ENCODE measurements at regions not wholly inside any gene's neighbourhood (a gene's known extent, or its start where the extent isn't known, plus 50 kb on each side); places are given as distances from the start of the nearest gene placed in this dataset.

DNA sequence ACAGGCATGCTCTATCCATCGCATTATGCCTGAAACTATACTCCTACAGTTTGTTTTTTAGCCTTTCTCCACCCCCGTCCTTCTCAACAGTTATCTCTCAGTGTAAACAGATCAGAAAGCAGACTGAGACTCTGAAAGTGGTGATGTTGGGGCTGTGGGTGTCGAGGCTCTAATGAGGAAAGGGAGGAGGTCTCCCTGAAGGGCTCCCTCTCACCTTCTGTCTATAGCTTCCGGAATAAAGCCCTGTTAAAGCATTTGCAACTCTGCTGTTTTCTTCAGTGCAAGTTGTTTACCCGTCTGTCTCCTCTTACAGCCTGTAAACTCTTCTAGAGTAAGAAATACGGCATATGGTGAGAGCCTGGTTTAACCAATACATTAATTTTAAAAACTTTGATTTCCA, 136.7 kb upstream of the SYT4 start:
- no peak for DNase-seq
- 25% methylated on average over 2 of the region's 6 CpGs for WGBS (ENCODE audit: insufficient coverage)
- peaks cover 0 to 1% (median 0%) of the 10 kb centered on the region in 5 experiments for H3K27me3 ChIP-seq (replicated peaks in 2 of 5; ENCODE audit: control insufficient read depth in 4 of 5, insufficient read depth in 5 of 5, low read length in 4 of 5)

DNA sequence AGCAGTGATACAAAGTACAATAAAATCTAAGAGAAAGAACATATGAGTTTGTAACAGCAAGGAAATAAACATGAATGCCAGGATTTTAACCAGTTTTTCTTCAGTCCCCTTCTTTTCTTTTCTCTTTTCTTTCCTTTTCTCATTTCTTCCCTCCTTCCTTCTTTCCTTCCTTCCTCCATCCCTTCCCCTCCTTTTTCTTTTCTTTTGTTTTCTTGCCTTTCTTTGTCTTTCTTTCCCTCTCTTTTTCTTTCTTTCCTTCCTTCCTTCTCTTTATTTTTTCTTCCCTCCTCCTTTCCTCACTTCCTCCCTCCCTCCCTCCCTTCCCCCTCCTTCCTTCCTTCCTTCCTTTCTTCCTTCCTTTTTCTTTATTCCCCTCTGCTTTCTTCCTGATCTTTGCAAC, 142.8 kb upstream of the SYT4 start:
- H3K9me3 ChIP-seq (ENCODE audit: control extremely low read depth in 1 of 5, control insufficient read depth in 4 of 5, insufficient read depth in 2 of 5, low read depth in 1 of 5, low read length in 4 of 5): no peaks in the 10 kb centered on the region
- no peaks in the 10 kb centered on the region for H3K36me3 ChIP-seq (ENCODE audit: control insufficient read depth in 4 of 4, insufficient read depth in 4 of 4, low read length in 3 of 4)
- peaks cover 0 to 2% (median 0%) of the 10 kb centered on the region in 5 experiments for H3K27me3 ChIP-seq (replicated peaks in 2 of 5; ENCODE audit: control insufficient read depth in 4 of 5, insufficient read depth in 5 of 5, low read length in 4 of 5)
- no peak for DNase-seq
- no peak overlapping the region for H3K4me3 ChIP-seq (ENCODE audit: control insufficient read depth in 1 of 7, extremely low read depth in 1 of 7, insufficient read depth in 4 of 7, low read depth in 2 of 7, low read length in 6 of 7)
- ChIA-PET CTCF (no interaction called here), POLR2A (no interaction called here)
- H3K4me1 ChIP-seq (ENCODE audit: control extremely low read depth in 1 of 4, control insufficient read depth in 4 of 4, insufficient read depth in 4 of 4, low read length in 3 of 4): no peaks in the 10 kb centered on the region
- H3K27ac ChIP-seq (ENCODE audit: insufficient read depth in 1 of 2, low read depth in 1 of 2, low read length in 2 of 2, poor library complexity in 1 of 2, severe bottlenecking in 2 of 2): no peak overlapping the region

More for the DNA sequence above, 136.7 kb upstream of the SYT4 start:
- Histone ChIP-seq H3K4me1 (ENCODE audit: control extremely low read depth in 1 of 4, control insufficient read depth in 4 of 4, insufficient read depth in 4 of 4, low read length in 3 of 4) (no peaks in the 10 kb centered on the region), H3K27ac (ENCODE audit: insufficient read depth in 1 of 2, low read depth in 1 of 2, low read length in 2 of 2, poor library complexity in 1 of 2, severe bottlenecking in 2 of 2) (no peak overlapping the region), H3K36me3 (ENCODE audit: control insufficient read depth in 4 of 4, insufficient read depth in 4 of 4, low read length in 3 of 4) (no peaks in the 10 kb centered on the region), H3K9me3 (ENCODE audit: control extremely low read depth in 1 of 5, control insufficient read depth in 4 of 5, insufficient read depth in 2 of 5, low read depth in 1 of 5, low read length in 4 of 5) (no peaks in the 10 kb centered on the region), H3K4me3 (ENCODE audit: control insufficient read depth in 1 of 7, extremely low read depth in 1 of 7, insufficient read depth in 4 of 7, low read depth in 2 of 7, low read length in 6 of 7) (no peak overlapping the region)
- POLR2A ChIA-PET: no interaction called here
- CTCF ChIA-PET: no interaction called here

DNA sequence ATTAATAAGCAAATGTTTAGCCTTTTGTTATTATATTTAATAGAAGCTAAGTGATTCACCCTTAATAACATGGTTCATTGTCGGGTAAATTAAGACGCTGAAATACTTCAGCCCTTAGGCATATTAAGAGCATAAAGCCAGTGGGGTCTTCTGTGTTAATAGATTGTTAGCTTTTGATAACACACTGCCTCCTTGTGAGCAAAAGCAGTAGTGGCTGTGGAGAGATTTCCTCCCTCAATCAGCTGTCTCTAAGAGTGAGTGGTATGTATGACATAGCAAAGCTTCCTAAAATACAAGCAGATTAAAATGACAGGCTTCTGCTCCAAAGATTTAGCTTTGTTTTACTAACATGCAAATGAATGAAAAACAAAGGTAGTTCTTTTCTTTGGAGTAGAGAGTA, 143.7 kb upstream of the SYT4 start:
- ChIA-PET POLR2A (no interaction called here), CTCF (no interaction called here)
- H3K4me3 ChIP-seq (ENCODE audit: control insufficient read depth in 1 of 7, extremely low read depth in 1 of 7, insufficient read depth in 4 of 7, low read depth in 2 of 7, low read length in 6 of 7): no peak overlapping the region
- no peak overlapping the region for H3K27ac ChIP-seq (ENCODE audit: insufficient read depth in 1 of 2, low read depth in 1 of 2, low read length in 2 of 2, poor library complexity in 1 of 2, severe bottlenecking in 2 of 2)
- peaks cover 0 to 2% (median 0%) of the 10 kb centered on the region in 5 experiments for H3K27me3 ChIP-seq (replicated peaks in 2 of 5; ENCODE audit: control insufficient read depth in 4 of 5, insufficient read depth in 5 of 5, low read length in 4 of 5)
- H3K9me3 ChIP-seq (ENCODE audit: control extremely low read depth in 1 of 5, control insufficient read depth in 4 of 5, insufficient read depth in 2 of 5, low read depth in 1 of 5, low read length in 4 of 5): no peaks in the 10 kb centered on the region
- no peaks in the 10 kb centered on the region for H3K36me3 ChIP-seq (ENCODE audit: control insufficient read depth in 4 of 4, insufficient read depth in 4 of 4, low read length in 3 of 4)
- WGBS (ENCODE audit: insufficient coverage): no CpG with 5 or more reads among the region's 2 CpGs
- no peak for DNase-seq
- H3K4me1 ChIP-seq (ENCODE audit: control extremely low read depth in 1 of 4, control insufficient read depth in 4 of 4, insufficient read depth in 4 of 4, low read length in 3 of 4): no peaks in the 10 kb centered on the region

DNA sequence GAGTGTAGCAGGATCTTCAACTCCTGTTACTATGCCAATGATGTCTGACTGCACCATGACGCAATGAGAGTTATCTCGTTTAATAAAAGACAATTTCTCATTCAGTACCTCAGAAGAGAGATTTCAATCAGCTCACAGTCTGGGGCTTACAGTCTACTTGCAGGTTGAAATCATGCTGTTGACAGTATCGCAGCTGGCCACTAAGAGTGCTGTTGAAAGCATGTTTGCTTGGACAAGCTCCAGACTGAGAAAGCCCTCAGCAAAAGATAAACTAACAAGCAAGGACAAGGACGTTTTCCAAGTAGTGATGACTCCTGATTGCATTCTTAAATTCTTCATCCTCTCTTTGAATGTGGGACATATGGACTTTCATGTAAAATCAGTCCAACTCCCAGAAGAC, 145.2 kb upstream of the SYT4 start:
- DNase-seq: no peak
- H3K4me1 ChIP-seq (ENCODE audit: control extremely low read depth in 1 of 4, control insufficient read depth in 4 of 4, insufficient read depth in 4 of 4, low read length in 3 of 4): no peaks in the 10 kb centered on the region
- POLR2A ChIA-PET: interaction anchor here (0.5 kb wide), 1 partner anchor 106 kb away, joined by 3 read pairs; no protein-coding TSS in a partner anchor
- H3K27me3 ChIP-seq (replicated peaks in 2 of 5; ENCODE audit: control insufficient read depth in 4 of 5, insufficient read depth in 5 of 5, low read length in 4 of 5): peaks cover 0 to 2% (median 0%) of the 10 kb centered on the region in 5 experiments
- no peaks in the 10 kb centered on the region for H3K36me3 ChIP-seq (ENCODE audit: control insufficient read depth in 4 of 4, insufficient read depth in 4 of 4, low read length in 3 of 4)
- no peak overlapping the region for H3K27ac ChIP-seq (ENCODE audit: insufficient read depth in 1 of 2, low read depth in 1 of 2, low read length in 2 of 2, poor library complexity in 1 of 2, severe bottlenecking in 2 of 2)
- H3K4me3 ChIP-seq (ENCODE audit: control insufficient read depth in 1 of 7, extremely low read depth in 1 of 7, insufficient read depth in 4 of 7, low read depth in 2 of 7, low read length in 6 of 7): no peak overlapping the region
- 72% methylated on average over 4 of the region's 4 CpGs for WGBS (ENCODE audit: insufficient coverage)
- CTCF ChIA-PET: no interaction called here
- no peaks in the 10 kb centered on the region for H3K9me3 ChIP-seq (ENCODE audit: control extremely low read depth in 1 of 5, control insufficient read depth in 4 of 5, insufficient read depth in 2 of 5, low read depth in 1 of 5, low read length in 4 of 5)

DNA sequence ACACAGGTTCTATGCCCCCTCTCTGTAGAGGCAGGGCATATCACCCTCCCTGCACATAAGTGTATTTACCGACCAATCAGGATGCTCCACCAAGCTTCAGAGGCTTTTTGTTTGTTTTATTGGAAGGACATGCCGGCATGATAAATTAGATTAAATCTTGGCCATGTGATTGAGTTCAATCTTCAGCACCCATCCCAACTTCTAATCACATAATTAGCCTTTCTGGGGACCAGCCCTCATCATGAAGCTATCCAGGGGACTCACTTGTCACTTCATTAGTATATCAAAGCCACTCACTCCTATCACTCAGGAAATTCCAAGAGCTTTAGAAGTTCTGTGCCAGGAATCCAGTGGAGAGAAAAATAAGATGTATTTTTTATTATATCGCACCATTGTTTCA, 158.6 kb upstream of the SYT4 start:
- 100% methylated on average over 1 of the region's 3 CpGs for WGBS (ENCODE audit: insufficient coverage)

DNA sequence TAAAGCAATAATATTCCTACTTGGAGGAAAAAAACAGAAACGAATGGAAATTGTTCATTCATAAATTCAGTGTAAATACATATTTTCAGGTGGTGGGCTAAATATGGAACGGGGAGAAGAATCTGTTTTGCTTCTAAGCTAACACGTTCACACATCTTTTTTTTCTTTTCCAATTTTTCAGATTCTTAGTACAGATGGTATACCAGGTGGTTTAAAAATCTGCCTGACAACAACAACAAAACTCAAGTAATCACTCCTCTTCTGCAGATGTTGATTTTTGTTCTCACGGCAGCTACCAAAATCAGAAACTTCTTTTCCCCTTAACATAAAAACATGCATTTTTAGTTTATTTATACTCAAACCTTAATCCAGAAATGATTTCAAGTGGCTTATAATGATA, 164.8 kb upstream of the SYT4 start:
- H3K4me1 ChIP-seq (ENCODE audit: control extremely low read depth in 1 of 4, control insufficient read depth in 4 of 4, insufficient read depth in 4 of 4, low read length in 3 of 4): no peaks in the 10 kb centered on the region
- WGBS (ENCODE audit: insufficient coverage): no CpG with 5 or more reads among the region's 4 CpGs
- H3K27me3 ChIP-seq (replicated peaks in 2 of 5; ENCODE audit: control insufficient read depth in 4 of 5, insufficient read depth in 5 of 5, low read length in 4 of 5): no peaks in the 10 kb centered on the region
- DNase-seq: no peak
- H3K9me3 ChIP-seq (ENCODE audit: control extremely low read depth in 1 of 5, control insufficient read depth in 4 of 5, insufficient read depth in 2 of 5, low read depth in 1 of 5, low read length in 4 of 5): peaks cover 0 to 9% (median 2%) of the 10 kb centered on the region in 5 experiments
- ChIA-PET POLR2A (no interaction called here), CTCF (no interaction called here)
- no peak overlapping the region for H3K27ac ChIP-seq (ENCODE audit: insufficient read depth in 1 of 2, low read depth in 1 of 2, low read length in 2 of 2, poor library complexity in 1 of 2, severe bottlenecking in 2 of 2)
- no peak overlapping the region for H3K4me3 ChIP-seq (ENCODE audit: control insufficient read depth in 1 of 7, extremely low read depth in 1 of 7, insufficient read depth in 4 of 7, low read depth in 2 of 7, low read length in 6 of 7)
- no peaks in the 10 kb centered on the region for H3K36me3 ChIP-seq (ENCODE audit: control insufficient read depth in 4 of 4, insufficient read depth in 4 of 4, low read length in 3 of 4)

More for the DNA sequence above, 158.6 kb upstream of the SYT4 start:
- Histone ChIP-seq H3K4me3 (ENCODE audit: control insufficient read depth in 1 of 7, extremely low read depth in 1 of 7, insufficient read depth in 4 of 7, low read depth in 2 of 7, low read length in 6 of 7) (no peak overlapping the region), H3K9me3 (ENCODE audit: control extremely low read depth in 1 of 5, control insufficient read depth in 4 of 5, insufficient read depth in 2 of 5, low read depth in 1 of 5, low read length in 4 of 5) (peaks cover 0 to 8% (median 2%) of the 10 kb centered on the region in 5 experiments), H3K4me1 (ENCODE audit: control extremely low read depth in 1 of 4, control insufficient read depth in 4 of 4, insufficient read depth in 4 of 4, low read length in 3 of 4) (no peaks in the 10 kb centered on the region), H3K27me3 (replicated peaks in 2 of 5; ENCODE audit: control insufficient read depth in 4 of 5, insufficient read depth in 5 of 5, low read length in 4 of 5) (no peaks in the 10 kb centered on the region), H3K36me3 (ENCODE audit: control insufficient read depth in 4 of 4, insufficient read depth in 4 of 4, low read length in 3 of 4) (no peaks in the 10 kb centered on the region), H3K27ac (ENCODE audit: insufficient read depth in 1 of 2, low read depth in 1 of 2, low read length in 2 of 2, poor library complexity in 1 of 2, severe bottlenecking in 2 of 2) (no peak overlapping the region)
- no peak for DNase-seq
- ChIA-PET CTCF (no interaction called here), POLR2A (no interaction called here)

DNA sequence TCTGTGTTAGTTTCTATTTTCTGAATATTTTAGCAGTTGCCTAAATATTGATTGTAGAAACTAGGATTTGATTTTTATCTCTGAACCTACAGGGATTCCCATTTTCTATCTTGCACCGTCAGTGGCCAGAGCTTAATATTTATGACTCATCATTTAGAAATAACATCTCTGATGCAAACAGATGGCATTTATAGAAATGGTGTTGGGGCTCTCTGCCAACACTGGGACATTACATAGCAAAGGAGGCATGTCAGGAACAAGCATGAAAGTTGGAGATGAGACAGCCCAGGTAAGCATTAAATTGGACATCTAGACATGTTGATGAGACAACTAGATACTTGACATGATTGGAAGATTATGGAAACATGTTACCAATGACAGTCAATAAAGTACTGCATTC, 165.3 kb upstream of the SYT4 start:
- no peak overlapping the region for H3K27ac ChIP-seq (ENCODE audit: insufficient read depth in 1 of 2, low read depth in 1 of 2, low read length in 2 of 2, poor library complexity in 1 of 2, severe bottlenecking in 2 of 2)
- ChIA-PET POLR2A (no interaction called here), CTCF (no interaction called here)
- no peaks in the 10 kb centered on the region for H3K36me3 ChIP-seq (ENCODE audit: control insufficient read depth in 4 of 4, insufficient read depth in 4 of 4, low read length in 3 of 4)
- no peak for DNase-seq
- WGBS (ENCODE audit: insufficient coverage): no CpG with 5 or more reads among the region's 1 CpG
- no peaks in the 10 kb centered on the region for H3K4me1 ChIP-seq (ENCODE audit: control extremely low read depth in 1 of 4, control insufficient read depth in 4 of 4, insufficient read depth in 4 of 4, low read length in 3 of 4)
- no peak overlapping the region for H3K4me3 ChIP-seq (ENCODE audit: control insufficient read depth in 1 of 7, extremely low read depth in 1 of 7, insufficient read depth in 4 of 7, low read depth in 2 of 7, low read length in 6 of 7)
- H3K9me3 ChIP-seq (ENCODE audit: control extremely low read depth in 1 of 5, control insufficient read depth in 4 of 5, insufficient read depth in 2 of 5, low read depth in 1 of 5, low read length in 4 of 5): peaks cover 0 to 12% (median 2%) of the 10 kb centered on the region in 5 experiments
- H3K27me3 ChIP-seq (replicated peaks in 2 of 5; ENCODE audit: control insufficient read depth in 4 of 5, insufficient read depth in 5 of 5, low read length in 4 of 5): no peaks in the 10 kb centered on the region
